GM21390 (cell line): ENCODE measurements at regions not wholly inside any gene's neighbourhood (a gene's known extent, or its start where the extent isn't known, plus 50 kb on each side); places are given as distances from the start of the nearest gene placed in this dataset.
"Not testable (repeated sequence)": the region's sequence is repeated elsewhere in the genome, so short reads cannot be mapped to it uniquely, and the experiment has no call there.

Source experiments
- ATAC-seq: cut with Tn5 transposase; IDR thresholded peaks from one replicate; pipeline ENCODE4 v1.9.1; 2021; ENCODE audit not compliant: unreplicated experiment

GRCh38 chr4:15162465-15163283, 160.4 kb downstream of the CPEB2 start:
- ATAC-seq, result no peak

DNA sequence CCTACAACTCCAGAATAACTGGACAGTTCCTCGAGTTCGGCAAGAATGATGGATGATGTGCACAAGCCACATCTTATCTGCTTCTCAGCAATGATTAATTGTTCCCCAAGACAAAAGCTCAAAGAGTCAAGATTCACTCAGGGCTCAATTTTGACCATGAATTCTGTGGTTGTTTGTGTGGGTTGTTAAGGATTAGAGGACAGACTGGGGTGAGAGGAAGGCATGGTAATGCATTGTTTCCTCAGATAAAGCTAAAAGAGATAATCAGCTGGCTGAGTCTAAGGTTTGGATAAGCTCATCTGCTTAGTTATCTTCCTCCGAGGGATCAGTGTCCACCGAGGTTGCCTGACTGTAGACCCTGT, 161.0 kb downstream of the CPEB2 start:
- ATAC-seq, result no peak

DNA sequence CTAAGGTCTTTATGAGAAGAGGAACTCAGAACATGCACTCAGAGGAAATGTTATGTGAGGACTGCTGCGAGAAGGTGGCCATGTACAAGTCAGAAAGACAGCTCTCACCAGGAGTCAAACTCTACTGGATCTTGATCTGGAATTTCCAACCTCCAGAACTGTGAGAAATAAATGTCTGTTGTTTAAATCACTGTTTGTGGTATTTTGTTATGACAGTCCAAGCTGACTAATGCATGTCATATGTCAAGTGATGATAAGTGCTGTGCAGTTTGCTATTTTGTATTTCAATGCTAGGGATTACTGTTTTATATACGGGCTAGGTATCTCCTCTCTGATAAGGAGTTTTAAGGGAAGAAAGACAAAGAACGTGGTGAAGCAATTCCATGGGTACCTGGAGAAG, 162.3 kb downstream of the CPEB2 start:
- no peak for ATAC-seq

DNA sequence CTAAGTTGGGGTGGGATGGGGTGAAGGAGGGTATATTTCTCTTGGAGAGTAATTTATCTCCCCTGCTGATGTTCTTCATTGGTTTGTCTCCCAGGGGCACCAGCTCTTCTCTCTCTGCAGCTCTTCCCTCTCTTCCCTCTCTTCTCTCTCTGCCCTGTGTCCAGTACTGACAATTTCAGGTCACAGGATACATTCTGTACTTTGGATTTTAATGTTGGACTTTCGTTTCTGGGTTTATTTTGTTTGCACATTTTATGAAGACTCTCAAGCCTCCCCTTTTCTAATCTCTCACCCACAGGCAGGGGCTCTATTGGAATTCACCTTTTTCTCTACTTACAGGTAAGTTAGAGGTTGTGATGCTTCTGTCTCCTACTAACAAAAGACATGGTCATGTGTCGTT, 165.5 kb downstream of the CPEB2 start:
- ATAC-seq, result no peak

DNA sequence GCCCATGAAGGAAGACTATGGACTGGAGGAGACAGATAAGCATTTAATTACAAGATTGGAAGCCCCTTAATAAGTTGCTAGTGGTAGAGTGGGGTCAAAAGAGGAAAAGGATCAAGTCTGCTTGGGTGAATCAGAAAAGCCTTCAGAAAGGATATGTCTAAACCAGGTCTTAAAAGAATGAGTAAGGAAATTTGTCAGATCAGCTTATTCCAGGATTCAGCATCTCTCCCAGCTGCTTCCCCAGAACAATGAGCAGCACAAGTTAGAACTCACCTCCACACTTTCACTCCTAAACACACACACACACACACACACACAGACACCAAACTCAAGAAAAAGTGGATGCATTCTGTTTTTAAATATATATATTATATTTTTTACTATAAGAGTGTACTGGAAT, 166.5 kb downstream of the CPEB2 start:
- ATAC-seq, result no peak

- ATAC-seq, result no peak
Measured at GRCh38 chr4:15171725-15172124, 169.4 kb downstream of the CPEB2 start.

DNA sequence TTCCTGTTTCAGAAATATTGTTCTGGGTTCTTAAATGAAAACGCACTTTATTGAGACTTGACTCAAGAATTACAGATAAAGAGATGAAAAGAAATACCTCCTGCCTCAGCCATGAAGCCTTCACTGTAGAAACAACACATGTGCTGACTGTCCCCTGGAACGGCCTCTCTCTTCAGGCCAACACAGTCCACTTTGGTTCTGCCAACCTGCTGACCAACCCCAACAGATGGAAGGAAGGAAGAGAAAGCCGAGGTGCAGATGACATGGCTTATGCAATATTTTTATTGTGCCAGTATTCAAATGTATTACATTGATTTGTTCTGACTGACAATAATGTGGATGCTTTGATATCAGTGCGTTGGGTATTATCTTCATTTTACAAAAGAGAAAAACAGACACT, 171.0 kb downstream of the CPEB2 start:
- no peak for ATAC-seq

- not testable (repeated sequence) for ATAC-seq
Measured at GRCh38 chr4:15174168-15174567, 171.9 kb downstream of the CPEB2 start.

- not testable (repeated sequence) for ATAC-seq
Measured at GRCh38 chr4:15179842-15180241, 177.6 kb downstream of the CPEB2 start.

- peak; percentile 60 for ATAC-seq
Measured at GRCh38 chr4:15182600-15183220, 180.4 kb downstream of the CPEB2 start.

DNA sequence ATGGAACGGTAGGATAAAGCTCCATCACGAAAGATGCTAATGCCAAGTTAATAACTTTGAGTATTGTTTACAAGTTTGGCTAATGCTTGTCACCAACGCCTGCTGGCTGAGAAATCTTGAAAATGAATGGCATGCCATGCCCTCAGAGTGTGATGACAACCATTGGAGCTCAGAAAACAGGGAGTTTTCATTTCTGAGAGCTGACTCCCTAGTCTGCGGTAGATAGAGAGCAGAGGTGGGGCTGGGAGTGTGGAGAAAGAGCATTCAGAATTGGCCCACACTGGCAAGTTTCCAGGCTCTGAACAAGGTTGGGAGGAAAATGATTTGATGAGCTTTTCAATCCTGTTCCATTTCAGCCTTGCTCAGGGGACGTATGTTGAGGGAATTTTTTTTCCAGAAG, 183.9 kb downstream of the CPEB2 start:
- ATAC-seq, result no peak

DNA sequence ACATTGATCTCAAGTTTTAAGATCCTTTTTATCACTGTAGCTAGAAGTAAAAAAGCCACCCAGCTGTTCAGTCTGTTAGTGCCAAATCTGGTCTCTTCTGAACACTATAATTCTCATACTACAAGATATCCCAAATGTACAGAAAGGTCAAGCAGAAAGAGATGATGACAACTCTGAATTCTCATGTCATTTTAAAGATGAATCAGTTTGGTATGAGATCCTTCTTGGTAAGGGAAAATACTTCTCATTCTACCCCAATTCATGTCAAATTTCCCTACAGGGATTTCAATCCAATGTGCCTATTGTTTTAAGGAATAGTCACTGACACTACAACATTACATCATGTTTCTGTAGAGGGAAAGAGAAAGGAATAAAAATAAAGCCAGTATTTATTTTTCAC, 184.5 kb downstream of the CPEB2 start:
- ATAC-seq, result no peak

DNA sequence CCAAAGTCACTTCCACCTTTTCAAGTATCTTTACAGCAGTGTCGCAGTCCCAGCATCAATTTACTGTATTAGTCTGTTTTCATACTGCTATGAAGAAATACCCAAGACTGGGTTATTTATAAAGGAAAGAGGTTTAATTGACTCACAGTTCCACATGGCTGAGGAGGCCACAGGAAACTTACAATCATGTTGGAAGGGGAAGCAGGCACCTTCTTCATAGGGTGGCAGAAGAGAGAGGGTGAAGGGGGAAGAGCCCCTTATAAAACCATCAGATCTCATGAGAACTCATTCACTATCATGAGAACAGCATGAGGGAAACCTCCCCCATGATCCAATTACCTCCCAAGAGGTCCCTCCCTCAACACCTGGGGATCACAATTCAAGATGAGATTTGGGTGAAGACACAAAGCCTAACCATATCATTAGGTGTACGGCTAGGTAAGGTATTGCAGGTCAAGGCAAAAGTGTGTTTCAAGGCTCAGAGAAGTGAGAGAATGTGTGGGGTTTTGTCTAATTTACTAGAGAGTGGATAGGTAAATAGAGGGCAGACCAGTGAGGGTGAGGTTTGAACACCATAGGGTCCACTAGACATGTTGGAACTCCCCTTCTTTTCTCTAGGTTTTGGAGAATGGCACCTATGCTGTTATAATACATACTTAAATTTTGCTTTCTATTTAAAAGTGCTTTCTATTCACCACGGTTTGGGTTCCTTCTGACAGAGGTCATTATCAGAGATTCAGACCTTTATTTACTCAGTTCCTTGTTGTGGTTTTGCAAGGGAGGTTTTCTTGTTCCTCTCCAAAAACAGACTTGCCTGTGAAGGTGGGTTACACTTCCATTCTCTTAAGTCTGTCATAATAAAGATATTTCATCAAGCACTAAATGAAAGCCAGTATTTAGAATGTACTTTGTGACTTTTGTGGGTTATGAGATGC, 186.6 kb downstream of the CPEB2 start:
- peak; percentile 76 for ATAC-seq

- ATAC-seq, result no peak
Measured at GRCh38 chr4:15194520-15194919, 192.2 kb downstream of the CPEB2 start.

DNA sequence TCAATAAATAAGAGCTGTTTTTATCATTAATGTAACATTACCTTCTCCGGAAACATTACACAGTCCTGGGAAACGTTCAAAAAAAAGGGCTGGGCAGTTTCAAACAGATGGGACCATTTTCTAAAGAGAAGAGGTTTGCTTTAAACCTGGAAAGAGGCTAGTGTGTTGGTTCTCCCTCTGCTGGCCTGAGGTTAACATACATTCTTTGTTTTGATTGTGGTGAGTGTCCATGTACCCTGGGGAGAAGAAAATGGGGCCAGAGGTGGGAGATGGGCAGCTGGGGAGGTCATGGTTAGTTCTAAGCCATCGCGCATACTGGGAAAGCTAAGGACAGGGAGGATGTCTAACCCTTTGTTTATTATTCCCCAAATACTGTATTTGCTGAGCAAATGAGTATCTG, 194.7 kb downstream of the CPEB2 start:
- no peak for ATAC-seq

GRCh38 chr4:15198070-15198727, 195.9 kb downstream of the CPEB2 start:
- no peak for ATAC-seq

GRCh38 chr4:15201782-15202181, 199.5 kb downstream of the CPEB2 start:
- ATAC-seq, result no peak

DNA sequence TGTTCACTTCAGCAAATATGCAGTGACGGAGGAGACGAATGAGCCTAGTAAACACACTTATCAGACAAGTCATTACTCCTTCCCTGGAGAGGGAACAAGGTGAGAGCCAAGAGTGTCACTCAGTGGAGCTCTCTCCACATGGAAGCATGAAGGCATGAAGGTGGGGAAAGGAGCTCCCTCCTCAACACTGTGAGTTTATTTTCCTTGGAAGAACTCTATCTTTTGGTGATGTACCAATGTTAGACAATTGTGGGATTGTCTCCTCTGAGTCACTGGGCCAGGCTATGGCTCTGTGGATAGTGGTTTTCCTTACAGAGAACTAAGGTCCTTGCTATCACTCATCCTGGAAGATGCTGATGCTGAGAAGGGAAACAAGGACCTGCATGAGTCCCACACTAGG, 200.2 kb downstream of the CPEB2 start:
- no peak for ATAC-seq

GRCh38 chr4:15206526-15206925, 204.2 kb downstream of the CPEB2 start:
- ATAC-seq, result not testable (repeated sequence)

DNA sequence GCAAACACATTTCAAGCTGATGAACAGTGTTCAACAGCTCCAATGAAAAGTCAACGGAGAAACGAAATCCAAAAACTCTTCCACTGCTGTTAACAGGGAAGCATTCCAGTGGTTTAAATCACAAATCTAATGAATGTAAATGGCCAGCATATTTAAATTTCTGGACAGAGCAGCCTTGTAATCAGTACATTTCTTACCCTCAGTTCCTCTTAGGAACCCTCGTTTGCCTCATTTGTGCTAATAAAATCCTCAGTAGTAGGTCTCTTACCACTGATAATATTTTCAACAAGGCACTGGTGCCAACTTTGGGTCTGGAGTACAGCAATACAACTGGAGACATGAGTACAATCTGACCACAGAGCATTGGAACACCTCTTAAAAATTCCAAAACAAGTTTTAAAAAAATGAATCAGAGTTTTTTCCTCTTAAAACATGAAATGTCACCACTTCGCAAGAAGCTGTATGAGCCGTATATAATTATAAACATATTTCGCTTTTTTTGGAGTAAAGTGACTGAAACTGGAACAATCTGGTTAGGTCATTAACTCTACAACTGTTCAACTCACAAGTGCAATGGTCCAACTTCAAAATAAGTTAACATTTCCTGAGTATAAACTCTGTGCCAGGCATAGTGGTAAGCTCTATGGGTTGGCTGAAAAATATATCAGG, 211.2 kb downstream of the CPEB2 start:
- no peak for ATAC-seq

- no peak for ATAC-seq
Measured at GRCh38 chr4:15215109-15215508, 212.7 kb upstream of the C1QTNF7 start.
